ENCODE measurements at regions not wholly inside any gene's neighbourhood (a gene's known extent, or its start where the extent isn't known, plus 50 kb on each side); places are given as distances from the start of the nearest gene placed in this dataset.

DNA sequence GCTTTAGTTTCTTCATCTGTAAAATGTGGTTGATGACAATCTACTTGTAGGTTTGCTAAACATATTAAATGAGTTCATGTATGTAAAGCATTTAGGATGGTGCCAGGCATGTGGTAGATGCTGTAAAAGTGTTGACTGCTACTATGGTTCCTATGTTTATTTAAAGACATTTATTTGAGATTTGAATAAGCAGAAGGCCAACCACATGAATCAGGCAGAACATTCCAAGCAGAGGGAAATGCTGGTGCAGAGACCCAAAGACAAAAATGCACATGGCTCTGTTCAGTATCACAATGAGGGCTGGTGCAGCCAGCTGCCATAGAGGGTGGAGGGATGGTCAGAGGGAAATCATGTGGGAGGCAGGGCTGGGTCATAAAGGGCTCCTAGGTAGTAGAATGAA is 156.2 kb upstream of the PDGFD start:
- DNase-seq (no peak), ATAC-seq (no peak)
- Histone ChIP-seq H3K36me3 (no peaks in the 10 kb centered on the region), H3K9me3 (peaks cover 0 to 7% (median 0%) of the 10 kb centered on the region in 12 donors), H3K27ac (no peak overlapping the region), H3K27me3 (no peaks in the 10 kb centered on the region), H3K4me3 (no peak overlapping the region), H3K4me1 (no peaks in the 10 kb centered on the region)
- TF ChIP-seq, protein P1, sequence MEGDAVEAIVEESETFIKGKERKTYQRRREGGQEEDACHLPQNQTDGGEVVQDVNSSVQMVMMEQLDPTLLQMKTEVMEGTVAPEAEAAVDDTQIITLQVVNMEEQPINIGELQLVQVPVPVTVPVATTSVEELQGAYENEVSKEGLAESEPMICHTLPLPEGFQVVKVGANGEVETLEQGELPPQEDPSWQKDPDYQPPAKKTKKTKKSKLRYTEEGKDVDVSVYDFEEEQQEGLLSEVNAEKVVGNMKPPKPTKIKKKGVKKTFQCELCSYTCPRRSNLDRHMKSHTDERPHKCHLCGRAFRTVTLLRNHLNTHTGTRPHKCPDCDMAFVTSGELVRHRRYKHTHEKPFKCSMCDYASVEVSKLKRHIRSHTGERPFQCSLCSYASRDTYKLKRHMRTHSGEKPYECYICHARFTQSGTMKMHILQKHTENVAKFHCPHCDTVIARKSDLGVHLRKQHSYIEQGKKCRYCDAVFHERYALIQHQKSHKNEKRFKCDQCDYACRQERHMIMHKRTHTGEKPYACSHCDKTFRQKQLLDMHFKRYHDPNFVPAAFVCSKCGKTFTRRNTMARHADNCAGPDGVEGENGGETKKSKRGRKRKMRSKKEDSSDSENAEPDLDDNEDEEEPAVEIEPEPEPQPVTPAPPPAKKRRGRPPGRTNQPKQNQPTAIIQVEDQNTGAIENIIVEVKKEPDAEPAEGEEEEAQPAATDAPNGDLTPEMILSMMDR (IDR thresholded peaks at IDR 0.05): no peak
- TF ChIP-seq POLR2A (IDR thresholded peaks at IDR 0.05): no peak
- intact Hi-C loops (cut with DNase I): no loop called here

DNA sequence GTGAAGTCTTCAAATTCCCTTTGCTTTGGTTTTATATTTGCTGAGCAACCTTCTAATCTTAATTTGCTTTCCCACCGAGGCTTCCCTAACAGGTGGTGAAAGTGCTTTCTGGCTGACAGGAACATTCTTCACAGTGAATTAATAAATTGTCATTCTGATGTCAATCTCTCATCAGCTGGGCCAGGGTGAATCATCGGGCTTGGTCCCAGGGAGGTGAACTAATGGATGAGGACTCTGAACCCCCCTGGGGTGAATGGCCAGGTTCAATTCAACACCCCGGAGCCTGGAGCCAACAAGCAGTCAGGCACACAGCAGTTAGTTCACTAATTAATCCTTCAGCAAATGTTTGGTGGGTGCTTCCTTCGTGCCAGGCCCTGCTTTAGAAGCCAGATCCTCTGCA is 155.4 kb upstream of the PDGFD start:
- WGBS, 4 donors: 70 to 76% (median 72%) methylated on average over 4 of the region's 4 CpGs
- Histone ChIP-seq H3K4me3 (no peak overlapping the region), H3K36me3 (no peaks in the 10 kb centered on the region), H3K4me1 (no peaks in the 10 kb centered on the region), H3K27ac (no peak overlapping the region), H3K9me3 (peaks cover 0 to 7% (median 0%) of the 10 kb centered on the region in 12 donors), H3K27me3 (no peaks in the 10 kb centered on the region)
- intact Hi-C loops (cut with DNase I): no loop called here
- ATAC-seq (no peak), DNase-seq (no peak)
- TF ChIP-seq, protein P1 (IDR thresholded peaks at IDR 0.05): no peak
- no peak for TF ChIP-seq POLR2A (IDR thresholded peaks at IDR 0.05)

DNA sequence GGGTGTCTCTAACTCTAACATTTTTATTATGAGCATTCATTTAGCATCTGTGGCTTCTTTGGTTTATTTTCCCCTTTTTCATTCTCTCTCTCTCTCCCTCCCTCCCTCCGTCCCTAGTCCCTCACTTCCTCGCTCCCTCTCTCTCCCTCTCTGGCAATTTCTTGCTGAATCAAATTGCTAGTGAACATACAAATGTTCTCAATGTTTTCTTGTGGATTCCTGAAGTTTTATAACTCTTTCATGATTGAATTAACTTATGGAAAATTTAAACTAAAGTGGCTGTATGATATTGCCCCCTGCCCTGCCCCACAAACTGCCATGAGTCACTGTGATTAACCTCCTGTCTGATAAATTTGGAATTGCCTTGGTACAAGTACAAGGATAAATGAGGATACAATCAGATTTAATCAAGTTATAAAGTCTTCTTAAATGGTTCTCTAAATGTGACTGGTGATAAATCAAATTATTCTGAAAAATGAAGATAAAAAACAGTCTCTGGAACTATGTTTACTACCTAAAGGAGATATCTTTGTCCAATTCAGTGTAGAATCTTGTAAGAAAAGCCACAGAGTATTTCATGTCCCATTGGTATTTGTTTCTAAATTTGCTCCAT is 143.0 kb upstream of the PDGFD start:
- Histone ChIP-seq H3K36me3 (no peaks in the 10 kb centered on the region), H3K4me1 (no peaks in the 10 kb centered on the region), H3K27ac (no peak overlapping the region), H3K27me3 (no peaks in the 10 kb centered on the region), H3K4me3 (no peak overlapping the region), H3K9me3 (no peaks in the 10 kb centered on the region)
- intact Hi-C loops (cut with DNase I): no loop called here
- no peak for DNase-seq
- TF ChIP-seq POLR2A (IDR thresholded peaks at IDR 0.05): no peak
- TF ChIP-seq, protein P1 (IDR thresholded peaks at IDR 0.05): no peak
- WGBS, 4 donors: 83 to 91% (median 87%) methylated on average over 2 of the region's 2 CpGs
- ATAC-seq: no peak

DNA sequence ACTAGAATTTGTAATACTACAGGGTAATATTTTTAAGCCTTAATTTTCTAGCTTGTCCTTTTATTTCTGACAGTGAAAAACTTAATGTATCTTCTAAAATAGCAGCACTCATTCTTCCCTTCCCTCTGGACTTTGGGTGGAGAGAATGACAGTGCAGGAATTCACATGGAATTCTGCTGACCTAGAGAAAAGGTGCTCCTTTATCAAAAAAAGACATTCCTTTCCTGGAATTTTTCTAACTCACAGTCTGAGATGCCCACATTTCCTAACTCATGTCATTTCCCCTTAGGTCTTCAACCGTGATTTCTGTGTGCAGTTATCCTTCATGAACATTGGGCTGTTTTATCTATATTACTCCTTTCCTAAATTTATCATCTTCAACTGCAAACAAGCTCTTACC is 137.8 kb upstream of the PDGFD start:
- DNase-seq: no peak
- H3K4me3 ChIP-seq: no peak overlapping the region
- WGBS, 4 donors: 51 to 64% (median 53%) methylated on average over 1 of the region's 1 CpG
- no peaks in the 10 kb centered on the region for H3K9me3 ChIP-seq
- TF ChIP-seq POLR2A (IDR thresholded peaks at IDR 0.05): no peak
- TF ChIP-seq, protein P1 (IDR thresholded peaks at IDR 0.05): no peak
- H3K27me3 ChIP-seq: no peaks in the 10 kb centered on the region
- intact Hi-C loops (cut with DNase I): no loop called here
- no peak overlapping the region for H3K27ac ChIP-seq
- H3K4me1 ChIP-seq: no peaks in the 10 kb centered on the region
- no peaks in the 10 kb centered on the region for H3K36me3 ChIP-seq
- no peak for ATAC-seq
